GM19035 (cell line): ENCODE measurements at regions not wholly inside any gene's neighbourhood (a gene's known extent, or its start where the extent isn't known, plus 50 kb on each side); places are given as distances from the start of the nearest gene placed in this dataset.
"Not testable (repeated sequence)": the region's sequence is repeated elsewhere in the genome, so short reads cannot be mapped to it uniquely, and the experiment has no call there.

ENCODE experiments used
- ATAC-seq: cut with Tn5 transposase; IDR thresholded peaks from one replicate; pipeline ENCODE4 v1.9.1; 2021; ENCODE audit not compliant: unreplicated experiment

DNA sequence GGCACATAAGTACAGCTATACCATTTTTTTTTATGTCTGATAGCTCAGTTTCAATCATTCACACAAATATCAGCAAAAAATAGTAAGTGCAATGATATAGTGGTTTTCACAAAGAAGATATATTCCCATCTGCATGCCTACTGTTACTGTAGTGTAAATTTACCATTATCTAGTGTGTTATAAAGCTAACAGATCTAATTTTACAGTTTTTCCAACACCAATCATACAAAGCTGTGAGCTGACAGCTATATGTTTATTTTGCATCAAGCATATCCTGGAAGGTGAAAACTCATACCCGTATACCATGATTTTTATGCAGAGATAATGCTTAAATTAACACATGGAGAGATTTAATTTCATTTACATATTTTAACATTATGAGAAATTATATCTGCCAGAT lies 89.9 kb upstream of the HAPLN1 start:
- no peak for ATAC-seq

DNA sequence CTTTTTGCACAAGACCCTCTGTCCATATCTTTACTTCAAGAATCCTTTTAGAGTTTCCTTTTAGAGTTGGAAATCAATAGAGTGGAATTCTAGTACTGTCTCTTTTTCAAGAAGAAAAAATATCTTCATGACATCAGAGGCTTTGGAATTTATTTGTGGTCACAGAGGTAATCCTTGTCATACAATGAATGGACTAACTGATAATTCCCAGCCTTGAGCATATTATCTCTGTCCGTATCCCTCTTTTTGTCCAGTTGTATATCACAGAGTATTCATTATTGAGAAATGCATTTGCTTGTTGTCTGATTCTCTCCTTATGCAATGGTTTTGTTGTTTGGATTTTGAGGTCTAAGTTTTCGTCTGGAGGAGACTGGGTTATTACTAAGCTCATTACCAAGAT lies 82.0 kb upstream of the HAPLN1 start:
- no peak for ATAC-seq

GRCh38 chr5:83800201-83800600 lies 79.5 kb upstream of the HAPLN1 start:
- ATAC-seq = no peak

- ATAC-seq = not testable (repeated sequence)
Observed at GRCh38 chr5:83799020-83799419, 78.4 kb upstream of the HAPLN1 start.

GRCh38 chr5:83789371-83789770 lies 68.7 kb upstream of the HAPLN1 start:
- no peak for ATAC-seq

DNA sequence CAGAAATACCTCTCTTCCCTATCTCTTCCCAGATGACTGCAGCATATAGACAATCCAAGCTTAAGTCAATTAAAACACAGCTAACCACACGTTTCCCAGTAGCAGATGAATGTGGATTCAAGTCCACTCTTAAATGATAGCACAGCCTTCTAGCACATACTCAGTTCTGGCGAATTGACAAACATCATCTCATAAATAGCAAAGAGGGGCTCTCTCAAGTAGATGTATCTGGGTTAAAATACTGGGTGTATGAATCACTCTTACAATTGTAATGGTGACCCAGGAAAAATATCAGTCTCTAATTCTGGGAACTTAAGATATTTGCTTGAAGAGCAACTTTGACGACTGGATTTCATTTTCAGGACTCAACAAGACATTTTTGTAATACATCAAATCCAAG lies 67.0 kb upstream of the HAPLN1 start:
- no peak for ATAC-seq

GRCh38 chr5:83785176-83785668 lies 64.6 kb upstream of the HAPLN1 start:
- ATAC-seq = no peak

GRCh38 chr5:83780699-83781350 lies 60.2 kb upstream of the HAPLN1 start:
- ATAC-seq = no peak

GRCh38 chr5:83777856-83778255 lies 57.2 kb upstream of the HAPLN1 start:
- no peak for ATAC-seq

GRCh38 chr5:83776437-83777031 lies 55.9 kb upstream of the HAPLN1 start:
- ATAC-seq = no peak
